ENCODE measurements at regions not wholly inside any gene's neighbourhood (a gene's known extent, or its start where the extent isn't known, plus 50 kb on each side); places are given as distances from the start of the nearest gene placed in this dataset.

- DNase-seq (ENCODE audit: low read depth) = no peak
Measured at GRCh38 chr11:129580278-129580677, 204.6 kb downstream of the BARX2 start.

GRCh38 chr11:129584316-129584715 is 208.7 kb downstream of the BARX2 start:
- TF ChIP-seq CTCF (IDR thresholded peaks at IDR 0.05; ENCODE audit: low read depth, low read length) = no peak
- no peak for TF ChIP-seq MAX (IDR thresholded peaks at IDR 0.05; ENCODE audit: low read depth, low read length)
- TF ChIP-seq POLR2A (IDR thresholded peaks at IDR 0.05; ENCODE audit: extremely low read depth, insufficient read length) = no peak
- TF ChIP-seq MYC (IDR thresholded peaks at IDR 0.05; ENCODE audit: low read depth, low read length) = no peak
- H3K4me3 ChIP-seq (ENCODE audit: low read depth, low read length) = no peak overlapping the region
- no peak for DNase-seq (ENCODE audit: low read depth)

More at GRCh38 chr11:129580278-129580677, 204.6 kb downstream of the BARX2 start:
- no peak for TF ChIP-seq MAX (IDR thresholded peaks at IDR 0.05; ENCODE audit: low read depth, low read length)
- TF ChIP-seq CTCF (IDR thresholded peaks at IDR 0.05; ENCODE audit: low read depth, low read length) = no peak
- TF ChIP-seq POLR2A (IDR thresholded peaks at IDR 0.05; ENCODE audit: extremely low read depth, insufficient read length) = no peak
- no peak overlapping the region for H3K4me3 ChIP-seq (ENCODE audit: low read depth, low read length)

GRCh38 chr11:129589190-129589860 is 213.7 kb downstream of the BARX2 start:
- TF ChIP-seq CTCF (IDR thresholded peaks at IDR 0.05; ENCODE audit: low read depth, low read length) (no peak), MAX (IDR thresholded peaks at IDR 0.05; ENCODE audit: low read depth, low read length) (no peak), POLR2A (IDR thresholded peaks at IDR 0.05; ENCODE audit: extremely low read depth, insufficient read length) (no peak), MYC (IDR thresholded peaks at IDR 0.05; ENCODE audit: low read depth, low read length) (no peak)
- no peak overlapping the region for H3K4me3 ChIP-seq (ENCODE audit: low read depth, low read length)
- no peak for DNase-seq (ENCODE audit: low read depth)

- DNase-seq (ENCODE audit: low read depth) = no peak
- TF ChIP-seq MAX (IDR thresholded peaks at IDR 0.05; ENCODE audit: low read depth, low read length) (no peak), CTCF (IDR thresholded peaks at IDR 0.05; ENCODE audit: low read depth, low read length) (no peak), POLR2A (IDR thresholded peaks at IDR 0.05; ENCODE audit: extremely low read depth, insufficient read length) (no peak), MYC (IDR thresholded peaks at IDR 0.05; ENCODE audit: low read depth, low read length) (no peak)
- H3K4me3 ChIP-seq (ENCODE audit: low read depth, low read length) = no peak overlapping the region
Measured at GRCh38 chr11:129590030-129590752, 214.5 kb downstream of the BARX2 start.

GRCh38 chr11:129590753-129591475 is 215.3 kb downstream of the BARX2 start:
- no peak for DNase-seq (ENCODE audit: low read depth)
- no peak overlapping the region for H3K4me3 ChIP-seq (ENCODE audit: low read depth, low read length)
- TF ChIP-seq CTCF (IDR thresholded peaks at IDR 0.05; ENCODE audit: low read depth, low read length) = no peak
- TF ChIP-seq MAX (IDR thresholded peaks at IDR 0.05; ENCODE audit: low read depth, low read length) = no peak
- TF ChIP-seq POLR2A (IDR thresholded peaks at IDR 0.05; ENCODE audit: extremely low read depth, insufficient read length) = no peak
- TF ChIP-seq MYC (IDR thresholded peaks at IDR 0.05; ENCODE audit: low read depth, low read length) = no peak

All from NB4 (cell line).